Left lung (tissue), 4 donors: ENCODE measurements at regions not wholly inside any gene's neighbourhood (a gene's known extent, or its start where the extent isn't known, plus 50 kb on each side); places are given as distances from the start of the nearest gene placed in this dataset.

Experiments used
- ATAC-seq: fragments of 200-7000 bp; cut with Tn5 transposase; one replicate; pipeline ENCODE4 v1.9.1; 2020; ENCODE audit warnings: moderate library complexity
- DNase-seq, 4 donors: peaks; one replicate each; pipeline ENCODE4 v3.0.0-alpha.2; 2013 to 2020
- H3K27ac ChIP-seq, 2 donors: fragments of 200-600 bp; sonication (generic) in 1 of 2; one replicate each; pipeline versions ENCODE4 v1.5.0 to v1.8.0; 2020 to 2021
- H3K27me3 ChIP-seq, 2 donors: fragments of 200-600 bp; sonication (generic) in 1 of 2; one replicate each; pipeline versions ENCODE4 v1.5.0 to v1.8.0; 2020 to 2021
- H3K36me3 ChIP-seq, 2 donors: fragments of 200-600 bp; sonication (generic) in 1 of 2; one replicate each; pipeline versions ENCODE4 v1.5.0 to v1.8.0; 2020 to 2021
- H3K4me1 ChIP-seq, 2 donors: fragments of 200-600 bp; one replicate each; pipeline ENCODE4 v1.8.0; 2021
- H3K4me3 ChIP-seq, 2 donors: fragments of 200-600 bp; sonication (generic) in 1 of 2; one replicate each; pipeline versions ENCODE4 v1.5.0 to v1.8.0; 2020 to 2021; ENCODE audit warnings: mild to moderate bottlenecking in 1 of 2
- H3K9me3 ChIP-seq, 2 donors: fragments of 200-600 bp; sonication (generic) in 1 of 2; one replicate each; pipeline versions ENCODE4 v1.5.0 to v1.8.0; 2020 to 2021
- CTCF ChIP-seq, 2 donors: fragments of 200-600 bp; sonication (generic) in 1 of 2; IDR thresholded peaks; one replicate each; pipeline versions ENCODE4 v1.5.0 to v1.8.0; 2021; ENCODE audit warnings: antibody characterized with exemption in 2 of 2
- intact Hi-C, 2 donors: fragments of 100-400 bp; cut with DNase I; formaldehyde crosslinking; loops; one replicate each; pipeline versions ENCODE4 v1.11.2 to v1.14.2; 2022
- donor health status: DM: no; HTN: yes; CAD: no.
- donor health status: DM: no; HTN: no; CAD: no.

DNA sequence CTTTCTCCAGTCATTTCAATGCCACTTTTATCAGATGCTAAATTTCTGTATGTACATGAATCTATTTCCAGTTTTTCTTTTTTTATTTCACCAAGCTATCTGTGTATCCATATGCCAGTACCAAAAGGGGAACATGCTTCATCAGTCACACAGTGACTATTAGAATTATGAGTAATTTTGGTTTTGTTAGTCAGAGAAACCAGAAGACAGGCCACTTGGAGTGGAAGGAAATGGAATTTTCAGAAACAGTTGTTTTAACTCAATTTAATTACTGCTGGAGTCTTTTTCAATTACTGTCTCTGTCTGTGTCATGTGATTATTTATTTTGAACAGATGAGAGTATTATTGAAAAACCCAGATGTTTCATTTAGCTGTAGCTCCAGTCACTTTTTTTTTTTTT, 84.6 kb upstream of the ANO3 start:
- H3K4me3 ChIP-seq: no peak overlapping the region
- no peak for TF ChIP-seq CTCF (IDR thresholded peaks at IDR 0.05)
- H3K27ac ChIP-seq: no peak overlapping the region
- no peaks in the 10 kb centered on the region for H3K9me3 ChIP-seq
- no peak for DNase-seq
- H3K4me1 ChIP-seq: no peaks in the 10 kb centered on the region
- H3K27me3 ChIP-seq: no peaks in the 10 kb centered on the region
- intact Hi-C loops: no loop called here
- no peak for ATAC-seq
- no peaks in the 10 kb centered on the region for H3K36me3 ChIP-seq

DNA sequence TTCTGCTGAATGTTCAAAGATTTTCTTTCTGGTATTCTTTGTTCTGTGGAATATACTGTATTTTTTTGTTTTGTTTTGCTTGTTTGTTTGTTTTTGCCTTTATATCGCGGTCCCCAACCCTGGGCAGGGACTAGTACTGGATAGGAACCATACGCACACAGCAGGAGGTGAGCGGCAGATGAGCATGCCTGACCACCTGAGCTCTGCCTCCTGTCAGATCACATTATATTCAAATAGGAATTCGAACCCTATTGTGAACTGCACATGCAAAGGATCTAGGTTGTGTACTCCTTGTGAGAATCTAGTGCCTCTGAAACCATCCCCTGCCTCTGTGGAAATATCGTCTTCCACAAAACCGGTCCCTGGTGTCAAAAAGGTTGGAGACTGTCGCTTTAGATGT, 83.3 kb upstream of the ANO3 start:
- Histone ChIP-seq H3K4me1 (no peaks in the 10 kb centered on the region), H3K27me3 (no peaks in the 10 kb centered on the region), H3K36me3 (no peaks in the 10 kb centered on the region), H3K4me3 (no peak overlapping the region), H3K9me3 (no peaks in the 10 kb centered on the region), H3K27ac (no peak overlapping the region)
- ATAC-seq (no peak), DNase-seq (no peak)
- no peak for TF ChIP-seq CTCF (IDR thresholded peaks at IDR 0.05)
- intact Hi-C loops: no loop called here

DNA sequence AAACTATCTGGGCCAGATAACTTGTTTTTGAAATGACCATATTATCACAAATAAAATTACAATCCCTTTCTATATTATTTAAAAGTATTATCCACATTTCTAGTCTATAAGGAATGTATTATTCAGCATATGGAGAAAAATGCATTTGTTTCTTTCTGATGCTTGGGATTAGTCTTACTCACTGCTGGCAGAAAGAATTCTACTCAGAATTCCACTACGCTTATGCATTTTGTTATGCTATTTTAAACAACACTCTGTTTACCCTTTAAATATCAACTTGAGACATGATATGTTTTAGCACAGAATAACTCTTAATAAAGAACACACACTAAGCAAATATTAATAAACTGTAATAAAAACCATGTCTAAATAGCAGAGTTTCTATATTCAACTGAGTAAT, 77.6 kb upstream of the ANO3 start:
- intact Hi-C loops: no loop called here
- Histone ChIP-seq H3K4me1 (no peaks in the 10 kb centered on the region), H3K4me3 (no peak overlapping the region), H3K36me3 (no peaks in the 10 kb centered on the region), H3K27me3 (no peaks in the 10 kb centered on the region), H3K27ac (no peak overlapping the region), H3K9me3 (no peaks in the 10 kb centered on the region)
- no peak for TF ChIP-seq CTCF (IDR thresholded peaks at IDR 0.05)
- no peak for DNase-seq
- ATAC-seq: no peak

DNA sequence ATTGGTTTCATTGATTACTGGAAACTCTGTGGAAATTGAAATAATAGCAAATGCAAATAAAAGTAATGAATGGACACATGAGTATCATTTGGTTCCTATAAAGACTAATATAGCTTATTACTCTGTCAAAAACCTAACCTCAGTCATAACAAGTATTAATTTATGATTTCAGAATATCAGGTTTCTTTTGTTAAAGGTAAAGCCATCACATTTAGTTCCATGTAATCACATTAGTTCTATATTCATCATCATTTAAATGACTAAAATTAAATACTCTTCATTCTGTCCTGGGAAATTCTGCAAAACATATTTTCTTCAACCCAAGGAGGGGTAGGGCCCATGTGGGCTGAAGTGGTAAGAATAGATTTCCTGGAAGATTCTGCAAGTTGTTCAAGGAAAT, 68.2 kb upstream of the ANO3 start:
- no peak for ATAC-seq
- no peaks in the 10 kb centered on the region for H3K4me1 ChIP-seq
- no peaks in the 10 kb centered on the region for H3K9me3 ChIP-seq
- TF ChIP-seq CTCF (IDR thresholded peaks at IDR 0.05): no peak
- H3K4me3 ChIP-seq: no peak overlapping the region
- intact Hi-C loops: no loop called here
- H3K36me3 ChIP-seq: no peaks in the 10 kb centered on the region
- no peaks in the 10 kb centered on the region for H3K27me3 ChIP-seq
- DNase-seq: no peak
- H3K27ac ChIP-seq: no peak overlapping the region

GRCh38 chr11:26264266-26264665, 67.7 kb upstream of the ANO3 start:
- no peaks in the 10 kb centered on the region for H3K4me1 ChIP-seq
- TF ChIP-seq CTCF (IDR thresholded peaks at IDR 0.05): no peak
- intact Hi-C loops: no loop called here
- H3K27ac ChIP-seq: no peak overlapping the region
- DNase-seq: no peak
- no peak overlapping the region for H3K4me3 ChIP-seq
- no peak for ATAC-seq
- no peaks in the 10 kb centered on the region for H3K27me3 ChIP-seq
- no peaks in the 10 kb centered on the region for H3K9me3 ChIP-seq
- no peaks in the 10 kb centered on the region for H3K36me3 ChIP-seq
